ENCODE measurements at regions not wholly inside any gene's neighbourhood (a gene's known extent, or its start where the extent isn't known, plus 50 kb on each side); places are given as distances from the start of the nearest gene placed in this dataset.
"Not testable (repeated sequence)": the region's sequence is repeated elsewhere in the genome, so short reads cannot be mapped to it uniquely, and the experiment has no call there.

GRCh38 chr18:5004031-5004820 is 192.8 kb downstream of the AKAIN1 start:
- H2AFZ ChIP-seq (ENCODE audit: low read depth, low read length); H3K4me1 ChIP-seq (replicated peaks in 1 of 2; ENCODE audit: control insufficient read depth in 2 of 2, insufficient read depth in 2 of 2, low read length in 2 of 2); H3K27ac ChIP-seq (ENCODE audit: extremely low read depth, low read depth, low read length); H3K27me3 ChIP-seq (ENCODE audit: control insufficient read depth in 2 of 2, insufficient read depth in 2 of 2, low read length in 2 of 2); H3K9me3 ChIP-seq (replicated peaks; ENCODE audit: control insufficient read depth, insufficient read depth, low read depth, low read length); H3K36me3 ChIP-seq (ENCODE audit: control insufficient read depth, insufficient read depth, low read length); CTCF ChIA-PET (ENCODE audit: low intra/inter-chr PET ratio); H3K4me3 ChIP-seq; DNase-seq (ENCODE audit: extremely low read depth in 1 of 4, low spot score in 3 of 4); in situ Hi-C loops (cut with MboI); BruUV-seq (replicated peaks); H3K9ac ChIP-seq (ENCODE audit: insufficient read depth in 1 of 2, low read depth in 2 of 2, low read length in 2 of 2); H3K4me2 ChIP-seq (ENCODE audit: insufficient read depth, low read length); H3K79me2 ChIP-seq (ENCODE audit: control insufficient read depth, insufficient read depth, low read length); ATAC-seq; H3K9me1 ChIP-seq (ENCODE audit: control insufficient read depth, insufficient read depth, low read length); intact Hi-C loops (cut with micrococcal nuclease); FAIRE-seq; POLR2A ChIA-PET; H4K20me1 ChIP-seq (replicated peaks; ENCODE audit: control insufficient read depth, insufficient read depth, low read length): not testable (repeated sequence)
- 6% methylated on average over 22 of the region's 32 CpGs for WGBS (ENCODE audit: insufficient coverage, low coverage, missing lambda C conversion rate)

GRCh38 chr18:4994710-4995109 is 202.3 kb downstream of the AKAIN1 start:
- Histone ChIP-seq H3K36me3 (ENCODE audit: control insufficient read depth, insufficient read depth, low read length) (no peaks in the 10 kb centered on the region), H3K4me2 (ENCODE audit: insufficient read depth, low read length) (no peak overlapping the region), H3K9me3 (replicated peaks; ENCODE audit: control insufficient read depth, insufficient read depth, low read depth, low read length) (peaks cover 3% of the 10 kb centered on the region), H3K27me3 (ENCODE audit: control insufficient read depth in 2 of 2, insufficient read depth in 2 of 2, low read length in 2 of 2) (no peaks in the 10 kb centered on the region), H3K27ac (ENCODE audit: extremely low read depth, low read depth, low read length) (no peak overlapping the region), H3K4me1 (replicated peaks in 1 of 2; ENCODE audit: control insufficient read depth in 2 of 2, insufficient read depth in 2 of 2, low read length in 2 of 2) (no peaks in the 10 kb centered on the region), H3K9ac (ENCODE audit: insufficient read depth in 1 of 2, low read depth in 2 of 2, low read length in 2 of 2) (no peak overlapping the region), H2AFZ (ENCODE audit: low read depth, low read length) (no peak overlapping the region), H4K20me1 (replicated peaks; ENCODE audit: control insufficient read depth, insufficient read depth, low read length) (no peaks in the 10 kb centered on the region), H3K79me2 (ENCODE audit: control insufficient read depth, insufficient read depth, low read length) (no peaks in the 10 kb centered on the region), H3K4me3 (no peak overlapping the region), H3K9me1 (ENCODE audit: control insufficient read depth, insufficient read depth, low read length) (no peaks in the 10 kb centered on the region)
- FAIRE-seq (no peak), ATAC-seq (no peak), DNase-seq (ENCODE audit: extremely low read depth in 1 of 4, low spot score in 3 of 4) (no peak)
- no TSS peak for BruUV-seq (replicated peaks)
- TF ChIP-seq, protein P1, sequence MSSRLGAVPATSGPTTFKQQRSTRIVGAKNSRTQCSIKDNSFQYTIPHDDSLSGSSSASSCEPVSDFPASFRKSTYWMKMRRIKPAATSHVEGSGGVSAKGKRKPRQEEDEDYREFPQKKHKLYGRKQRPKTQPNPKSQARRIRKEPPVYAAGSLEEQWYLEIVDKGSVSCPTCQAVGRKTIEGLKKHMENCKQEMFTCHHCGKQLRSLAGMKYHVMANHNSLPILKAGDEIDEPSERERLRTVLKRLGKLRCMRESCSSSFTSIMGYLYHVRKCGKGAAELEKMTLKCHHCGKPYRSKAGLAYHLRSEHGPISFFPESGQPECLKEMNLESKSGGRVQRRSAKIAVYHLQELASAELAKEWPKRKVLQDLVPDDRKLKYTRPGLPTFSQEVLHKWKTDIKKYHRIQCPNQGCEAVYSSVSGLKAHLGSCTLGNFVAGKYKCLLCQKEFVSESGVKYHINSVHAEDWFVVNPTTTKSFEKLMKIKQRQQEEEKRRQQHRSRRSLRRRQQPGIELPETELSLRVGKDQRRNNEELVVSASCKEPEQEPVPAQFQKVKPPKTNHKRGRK (tag; IDR thresholded peaks at IDR 0.05), result no peak
- TF ChIP-seq PRMT5 (CRISPR knock-in tag; IDR thresholded peaks at IDR 0.05) (no peak), CBX1 (IDR thresholded peaks at IDR 0.05; ENCODE audit: low read depth) (no peak), SOX6 (IDR thresholded peaks at IDR 0.05) (no peak), MTF1 (CRISPR knock-in tag; IDR thresholded peaks at IDR 0.05; ENCODE audit: borderline replicate concordance) (no peak), ZNF282 (CRISPR knock-in tag; IDR thresholded peaks at IDR 0.05) (no peak), HMGN3 (IDR thresholded peaks at IDR 0.05; ENCODE audit: borderline replicate concordance, extremely low read depth, insufficient read length, low read depth, low read length) (no peak), ZZZ3 (IDR thresholded peaks at IDR 0.05) (no peak)
- ChIA-PET POLR2A (no interaction called here), CTCF (ENCODE audit: low intra/inter-chr PET ratio) (no interaction called here)
- intact Hi-C loops (cut with micrococcal nuclease), result no loop called here
- WGBS (ENCODE audit: insufficient coverage, low coverage, missing lambda C conversion rate), result 2% methylated on average over 3 of the region's 3 CpGs
- in situ Hi-C loops (cut with MboI), result no loop called here
